ENCODE measurements at regions not wholly inside any gene's neighbourhood (a gene's known extent, or its start where the extent isn't known, plus 50 kb on each side); places are given as distances from the start of the nearest gene placed in this dataset.

- Histone ChIP-seq H3K9me3 (peaks cover 0 to 4% (median 0%) of the 10 kb centered on the region in 4 donors), H3K27ac (replicated peaks in 1 of 4) (no peak overlapping the region), H3K4me3 (no peak overlapping the region), H3K4me1 (peaks cover 0 to 4% (median 1%) of the 10 kb centered on the region in 4 donors), H3K27me3 (no peaks in the 10 kb centered on the region), H3K36me3 (no peaks in the 10 kb centered on the region)
- no peak for TF ChIP-seq POLR2AphosphoS5 (IDR thresholded peaks at IDR 0.05)
- TF ChIP-seq POLR2A (IDR thresholded peaks at IDR 0.05; ENCODE audit: low read depth), result no peak
- no peak for TF ChIP-seq CTCF (IDR thresholded peaks at IDR 0.05)
- no peak for TF ChIP-seq EP300 (IDR thresholded peaks at IDR 0.05)
- intact Hi-C loops (cut with DNase I), result no loop called here
- WGBS, result 48% methylated on average over 2 of the region's 2 CpGs
- no peak for DNase-seq (ENCODE audit: extremely low spot score)
Measured at GRCh38 chr20:48158014-48158413, 372.7 kb upstream of the SULF2 start.

- Histone ChIP-seq H3K4me3 (no peak overlapping the region), H3K27ac (replicated peaks in 1 of 4) (no peak overlapping the region), H3K27me3 (no peaks in the 10 kb centered on the region), H3K36me3 (no peaks in the 10 kb centered on the region), H3K4me1 (peaks cover 0 to 4% (median 1%) of the 10 kb centered on the region in 4 donors), H3K9me3 (peaks cover 0 to 4% (median 0%) of the 10 kb centered on the region in 4 donors)
- TF ChIP-seq POLR2A (IDR thresholded peaks at IDR 0.05; ENCODE audit: low read depth) (no peak), POLR2AphosphoS5 (IDR thresholded peaks at IDR 0.05) (no peak), EP300 (IDR thresholded peaks at IDR 0.05) (no peak), CTCF (IDR thresholded peaks at IDR 0.05) (no peak)
- intact Hi-C loops (cut with DNase I), result no loop called here
- no peak for DNase-seq (ENCODE audit: extremely low spot score)
- 94% methylated on average over 3 of the region's 3 CpGs for WGBS
Measured at GRCh38 chr20:48156951-48157700, 371.8 kb upstream of the SULF2 start.

- TF ChIP-seq EP300 (IDR thresholded peaks at IDR 0.05) (no peak), POLR2A (IDR thresholded peaks at IDR 0.05; ENCODE audit: low read depth) (no peak), CTCF (IDR thresholded peaks at IDR 0.05) (no peak)
- WGBS, result 91% methylated on average over 2 of the region's 2 CpGs
- DNase-seq (ENCODE audit: extremely low spot score), result no peak
- H3K4me1 ChIP-seq, result peaks cover 0 to 4% (median 1%) of the 10 kb centered on the region in 4 donors
- H3K36me3 ChIP-seq, result no peaks in the 10 kb centered on the region
- no peaks in the 10 kb centered on the region for H3K27me3 ChIP-seq
- H3K4me3 ChIP-seq, result no peak overlapping the region
- H3K9me3 ChIP-seq, result peaks cover 0 to 4% (median 0%) of the 10 kb centered on the region in 4 donors
- H3K27ac ChIP-seq (replicated peaks in 1 of 4), result no peak overlapping the region
- intact Hi-C loops (cut with DNase I), result no loop called here
Measured at GRCh38 chr20:48156521-48156920, 371.2 kb upstream of the SULF2 start.

GRCh38 chr20:48155268-48155667, 370.0 kb upstream of the SULF2 start:
- H3K4me1 ChIP-seq, result peaks cover 0 to 4% (median 1%) of the 10 kb centered on the region in 4 donors
- no peaks in the 10 kb centered on the region for H3K36me3 ChIP-seq
- H3K9me3 ChIP-seq, result peaks cover 0 to 4% (median 0%) of the 10 kb centered on the region in 4 donors
- TF ChIP-seq EP300 (IDR thresholded peaks at IDR 0.05), result no peak
- no peak for TF ChIP-seq POLR2A (IDR thresholded peaks at IDR 0.05; ENCODE audit: low read depth)
- TF ChIP-seq CTCF (IDR thresholded peaks at IDR 0.05), result no peak
- TF ChIP-seq POLR2AphosphoS5 (IDR thresholded peaks at IDR 0.05), result no peak
- WGBS, result 89% methylated on average over 4 of the region's 9 CpGs
- intact Hi-C loops (cut with DNase I), result no loop called here
- no peaks in the 10 kb centered on the region for H3K27me3 ChIP-seq
- DNase-seq (ENCODE audit: extremely low spot score), result no peak
- H3K27ac ChIP-seq (replicated peaks in 1 of 4), result no peak overlapping the region
- H3K4me3 ChIP-seq, result no peak overlapping the region
